HepG2 (cell line): ENCODE measurements at regions not wholly inside any gene's neighbourhood (a gene's known extent, or its start where the extent isn't known, plus 50 kb on each side); places are given as distances from the start of the nearest gene placed in this dataset.

ENCODE experiments used
- FOXP4 ChIP-seq: sonication (generic); formaldehyde crosslinking; IDR thresholded peaks from 2 replicates; pipeline ENCODE4 v1.4.0; 2020; ENCODE audit warnings: missing genetic modification reagents
- GMEB1 ChIP-seq: sonication (generic); formaldehyde crosslinking; IDR thresholded peaks from 2 replicates; pipeline ENCODE4 v1.5.1; 2020; ENCODE audit warnings: missing genetic modification reagents, mild to moderate bottlenecking, borderline replicate concordance
- HNF4G ChIP-seq, 2 experiments: sonication (generic) in 1 of 2; formaldehyde crosslinking in 1 of 2; IDR thresholded peaks; 2 replicates each; pipeline versions ENCODE4 v1.4.0 to v1.6.1; 2011 to 2020; ENCODE audit warnings: borderline replicate concordance in 2 of 2, low read depth in 2 of 2, mild to moderate bottlenecking in 2 of 2, low read length in 1 of 2, missing genetic modification reagents in 1 of 2, moderate library complexity in 1 of 2
- JUND ChIP-seq: sonication (generic); formaldehyde crosslinking; IDR thresholded peaks from 2 replicates; pipeline ENCODE4 v1.8.0; 2022; ENCODE audit warnings: mild to moderate bottlenecking, missing genetic modification reagents
- MXI1 ChIP-seq: IDR thresholded peaks from 3 replicates; pipeline ENCODE4 v1.6.1; 2012; ENCODE audit warnings: low read depth, low read length, inconsistent platforms, borderline replicate concordance
- TOE1 ChIP-seq: sonication (generic); formaldehyde crosslinking; IDR thresholded peaks from 2 replicates; pipeline ENCODE4 v1.4.0; 2020; ENCODE audit warnings: mild to moderate bottlenecking, missing genetic modification reagents
- ZNF639 ChIP-seq: conservative IDR thresholded peaks from 2 replicates; pipeline ENCODE4 v1.6.1; 2018; ENCODE audit warnings: missing genetic modification reagents

- TF ChIP-seq HNF4G (IDR thresholded peaks at IDR 0.05; ENCODE audit: borderline replicate concordance, low read depth, low read length) (no peak), HNF4G (CRISPR knock-in tag; IDR thresholded peaks at IDR 0.05; ENCODE audit: borderline replicate concordance, low read depth) (no peak), MXI1 (no peak), TOE1 (no peak), JUND (CRISPR knock-in tag) (no peak), ZNF639 (CRISPR knock-in tag) (no peak), GMEB1 (CRISPR knock-in tag) (no peak), FOXP4 (CRISPR knock-in tag) (no peak)
Observed at GRCh38 chr20:57793421-57793820, 83.6 kb upstream of the PMEPA1 start.
